Upper lobe of left lung (tissue), 6 donors: ENCODE measurements at regions not wholly inside any gene's neighbourhood (a gene's known extent, or its start where the extent isn't known, plus 50 kb on each side); places are given as distances from the start of the nearest gene placed in this dataset.

ENCODE experiments used
- ATAC-seq, 2 donors: fragments of 200-7000 bp; cut with Tn5 transposase; one replicate each; pipeline ENCODE4 v1.9.1; 2022; ENCODE audit warnings: mild to moderate bottlenecking in 2 of 2, moderate library complexity in 2 of 2; ENCODE audit not compliant: low FRiP score in 2 of 2
- DNase-seq, 2 donors: peaks; one replicate each; pipeline ENCODE4 v3.0.0-alpha.2; 2019 to 2020
- H3K27ac ChIP-seq, 4 donors: fragments of 200-600 bp; sonication (generic); one replicate each; pipeline ENCODE4 v1.5.1; 2016 to 2019
- H3K27me3 ChIP-seq, 4 donors: fragments of 200-600 bp; sonication (generic); one replicate each; pipeline ENCODE4 v1.5.1; 2017 to 2019
- H3K36me3 ChIP-seq, 4 donors: fragments of 200-600 bp; sonication (generic); one replicate each; pipeline ENCODE4 v1.5.1; 2016 to 2019
- H3K4me1 ChIP-seq, 4 donors: fragments of 200-600 bp; sonication (generic); one replicate each; pipeline ENCODE4 v1.5.1; 2018 to 2019
- H3K4me3 ChIP-seq, 4 donors: fragments of 200-600 bp; sonication (generic); one replicate each; pipeline ENCODE4 v1.5.1; 2017 to 2019; ENCODE audit warnings: mild to moderate bottlenecking in 2 of 4, moderate library complexity in 1 of 4
- H3K9me3 ChIP-seq, 4 donors: fragments of 200-600 bp; sonication (generic); one replicate each; pipeline ENCODE4 v1.5.1; 2018 to 2019
- EP300 ChIP-seq, 4 donors: sonication (generic); formaldehyde crosslinking; IDR thresholded peaks; one replicate each; pipeline ENCODE4 v1.5.1; 2017; ENCODE audit warnings: antibody characterized with exemption in 4 of 4, control low read depth in 2 of 4
- POLR2A ChIP-seq, 4 donors: fragments of 450-650 bp; IDR thresholded peaks; one replicate each; pipeline ENCODE4 v1.5.1; 2016 to 2017; ENCODE audit warnings: antibody characterized with exemption in 4 of 4, mild to moderate bottlenecking in 2 of 4
- POLR2AphosphoS5 ChIP-seq, 2 donors: sonication (generic); formaldehyde crosslinking; IDR thresholded peaks; one replicate each; pipeline ENCODE4 v1.5.1; 2017; ENCODE audit warnings: antibody characterized with exemption in 2 of 2
- WGBS, 2 donors: methylation state at CpG; one replicate each; pipeline ENCODE4 v1.1.5; 2017 to 2018; 5-methylcytosine and 5-hydroxymethylcytosine counted together
- TF ChIP-seq, protein P1 (sequence below), 6 experiments: fragments of 450-650 bp in 4 of 6; fragments of 200-600 bp in 2 of 6; sonication (generic) in 2 of 6; IDR thresholded peaks; one replicate each; pipeline ENCODE4 v1.5.1; 2016 to 2019; ENCODE audit warnings: antibody characterized with exemption in 6 of 6
- donor health status: DM: no; HTN: no; CAD: no; lungs with moderate emphysema.
- donor health status: DM: no; HTN: yes; CAD: no; lungs with severe emphysema.

DNA sequence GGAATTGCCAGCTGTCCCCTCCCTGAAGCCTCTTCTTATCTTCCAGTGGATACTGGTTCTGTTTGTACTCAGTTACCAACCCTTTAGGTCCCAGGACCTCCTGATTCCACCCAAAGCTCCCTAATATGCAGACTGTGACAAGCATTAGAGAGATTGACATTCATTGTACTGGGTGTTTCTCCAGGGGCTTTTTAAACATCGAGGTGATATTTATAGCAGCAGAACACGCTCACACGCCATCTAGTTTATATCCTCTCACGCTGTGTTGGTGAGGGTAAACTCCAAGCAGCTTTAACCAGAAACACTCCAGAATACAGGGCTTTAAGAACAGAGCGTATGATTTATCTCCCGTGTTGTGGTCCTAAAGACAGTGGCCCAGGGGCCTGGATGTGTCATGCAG lies 238.4 kb downstream of the IRF8 start:
- WGBS, 2 donors, result 72 to 79% methylated on average over 6 of the region's 6 CpGs
- H3K36me3 ChIP-seq, result no peaks in the 10 kb centered on the region
- H3K4me3 ChIP-seq, result no peak overlapping the region
- TF ChIP-seq EP300 (IDR thresholded peaks at IDR 0.05), result no peak
- TF ChIP-seq, protein P1, sequence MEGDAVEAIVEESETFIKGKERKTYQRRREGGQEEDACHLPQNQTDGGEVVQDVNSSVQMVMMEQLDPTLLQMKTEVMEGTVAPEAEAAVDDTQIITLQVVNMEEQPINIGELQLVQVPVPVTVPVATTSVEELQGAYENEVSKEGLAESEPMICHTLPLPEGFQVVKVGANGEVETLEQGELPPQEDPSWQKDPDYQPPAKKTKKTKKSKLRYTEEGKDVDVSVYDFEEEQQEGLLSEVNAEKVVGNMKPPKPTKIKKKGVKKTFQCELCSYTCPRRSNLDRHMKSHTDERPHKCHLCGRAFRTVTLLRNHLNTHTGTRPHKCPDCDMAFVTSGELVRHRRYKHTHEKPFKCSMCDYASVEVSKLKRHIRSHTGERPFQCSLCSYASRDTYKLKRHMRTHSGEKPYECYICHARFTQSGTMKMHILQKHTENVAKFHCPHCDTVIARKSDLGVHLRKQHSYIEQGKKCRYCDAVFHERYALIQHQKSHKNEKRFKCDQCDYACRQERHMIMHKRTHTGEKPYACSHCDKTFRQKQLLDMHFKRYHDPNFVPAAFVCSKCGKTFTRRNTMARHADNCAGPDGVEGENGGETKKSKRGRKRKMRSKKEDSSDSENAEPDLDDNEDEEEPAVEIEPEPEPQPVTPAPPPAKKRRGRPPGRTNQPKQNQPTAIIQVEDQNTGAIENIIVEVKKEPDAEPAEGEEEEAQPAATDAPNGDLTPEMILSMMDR (IDR thresholded peaks at IDR 0.05), result no peak
- TF ChIP-seq POLR2AphosphoS5 (IDR thresholded peaks at IDR 0.05), result no peak
- TF ChIP-seq POLR2A (IDR thresholded peaks at IDR 0.05), result no peak
- no peak overlapping the region for H3K27ac ChIP-seq
- ATAC-seq, result no peak
- peaks cover 0 to 6% (median 0%) of the 10 kb centered on the region in 4 donors for H3K4me1 ChIP-seq
- no peaks in the 10 kb centered on the region for H3K27me3 ChIP-seq
- H3K9me3 ChIP-seq, result no peaks in the 10 kb centered on the region
- no peak for DNase-seq

- Histone ChIP-seq H3K4me1 (peaks cover 0 to 6% (median 0%) of the 10 kb centered on the region in 4 donors), H3K36me3 (no peaks in the 10 kb centered on the region), H3K4me3 (no peak overlapping the region), H3K27me3 (no peaks in the 10 kb centered on the region), H3K27ac (no peak overlapping the region), H3K9me3 (no peaks in the 10 kb centered on the region)
- ATAC-seq (no peak), DNase-seq (no peak)
- TF ChIP-seq EP300 (IDR thresholded peaks at IDR 0.05) (no peak), POLR2A (IDR thresholded peaks at IDR 0.05) (no peak), POLR2AphosphoS5 (IDR thresholded peaks at IDR 0.05) (no peak)
- TF ChIP-seq, protein P1 (IDR thresholded peaks at IDR 0.05), result no peak
- WGBS, 2 donors, result 77 to 81% methylated on average over 15 to 16 of the region's 16 CpGs
Measured at GRCh38 chr16:86138121-86139085, 239.4 kb downstream of the IRF8 start.

GRCh38 chr16:86142801-86143236 lies 243.9 kb downstream of the IRF8 start:
- TF ChIP-seq EP300 (IDR thresholded peaks at IDR 0.05), result no peak
- no peak for TF ChIP-seq POLR2AphosphoS5 (IDR thresholded peaks at IDR 0.05)
- TF ChIP-seq, protein P1 (IDR thresholded peaks at IDR 0.05), result no peak
- no peak for TF ChIP-seq POLR2A (IDR thresholded peaks at IDR 0.05)
- Histone ChIP-seq H3K4me1 (no peaks in the 10 kb centered on the region), H3K4me3 (no peak overlapping the region), H3K9me3 (no peaks in the 10 kb centered on the region), H3K27me3 (no peaks in the 10 kb centered on the region), H3K36me3 (no peaks in the 10 kb centered on the region), H3K27ac (no peak overlapping the region)
- no peak for ATAC-seq
- DNase-seq, result no peak
- 87 to 93% methylated on average over 5 of the region's 5 CpGs for WGBS, 2 donors

DNA sequence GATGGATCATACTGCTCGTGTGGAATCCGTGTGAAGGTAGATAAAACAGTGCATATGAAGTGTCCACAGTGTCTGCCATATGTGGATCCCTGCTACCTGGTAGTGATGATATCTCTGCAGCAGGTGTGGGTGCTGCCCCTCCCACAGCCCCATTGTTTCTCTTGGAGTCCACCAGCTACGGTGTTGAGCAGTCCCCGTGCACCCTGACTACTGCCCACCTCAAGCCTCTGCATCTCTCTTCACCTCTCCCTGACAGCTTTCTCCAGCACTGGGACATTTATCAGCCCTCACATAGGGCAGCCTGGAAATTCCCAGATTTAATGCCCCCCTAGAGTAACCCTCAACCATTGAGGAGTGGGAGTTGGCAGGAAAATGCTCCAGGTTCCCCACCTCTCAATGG lies 244.7 kb downstream of the IRF8 start:
- TF ChIP-seq POLR2A (IDR thresholded peaks at IDR 0.05), result no peak
- TF ChIP-seq, protein P1 (IDR thresholded peaks at IDR 0.05), result no peak
- ATAC-seq, result no peak
- Histone ChIP-seq H3K9me3 (no peaks in the 10 kb centered on the region), H3K36me3 (no peaks in the 10 kb centered on the region), H3K4me3 (no peak overlapping the region), H3K4me1 (no peaks in the 10 kb centered on the region), H3K27ac (no peak overlapping the region), H3K27me3 (no peaks in the 10 kb centered on the region)
- 83 to 95% methylated on average over 4 of the region's 4 CpGs for WGBS, 2 donors
- no peak for DNase-seq
